HG02571 (cell line): ENCODE measurements at regions not wholly inside any gene's neighbourhood (a gene's known extent, or its start where the extent isn't known, plus 50 kb on each side); places are given as distances from the start of the nearest gene placed in this dataset.
"Not testable (repeated sequence)": the region's sequence is repeated elsewhere in the genome, so short reads cannot be mapped to it uniquely, and the experiment has no call there.

ENCODE experiments used
- ATAC-seq: cut with Tn5 transposase; IDR thresholded peaks from one replicate; pipeline ENCODE4 v1.9.1; 2021; ENCODE audit warnings: mild to moderate bottlenecking, moderate library complexity; ENCODE audit not compliant: unreplicated experiment

- no peak for ATAC-seq
These were observed 223.6 kb downstream of the GATA3 start for GRCh38 chr10:8278099-8278498.

- no peak for ATAC-seq
These were observed 225.1 kb downstream of the GATA3 start for GRCh38 chr10:8279598-8279997.

- ATAC-seq, result no peak
These were observed 226.5 kb downstream of the GATA3 start for GRCh38 chr10:8280946-8281345.

- no peak for ATAC-seq
These were observed 227.9 kb downstream of the GATA3 start for GRCh38 chr10:8282340-8282739.

GRCh38 chr10:8283166-8283905, 228.8 kb downstream of the GATA3 start:
- ATAC-seq, result no peak

GRCh38 chr10:8283986-8284385, 229.5 kb downstream of the GATA3 start:
- ATAC-seq, result no peak

- ATAC-seq, result not testable (repeated sequence)
These were observed 231.5 kb downstream of the GATA3 start for GRCh38 chr10:8285970-8286369.

GRCh38 chr10:8288600-8288999, 234.1 kb downstream of the GATA3 start:
- ATAC-seq, result no peak

- ATAC-seq, result no peak
These were observed 234.9 kb downstream of the GATA3 start for GRCh38 chr10:8289186-8289924.

- ATAC-seq, result no peak
These were observed 240.3 kb downstream of the GATA3 start for GRCh38 chr10:8294779-8295178.

- no peak for ATAC-seq
These were observed 240.8 kb downstream of the GATA3 start for GRCh38 chr10:8295311-8295710.

- ATAC-seq, result no peak
These were observed 241.7 kb downstream of the GATA3 start for GRCh38 chr10:8296090-8296733.

- no peak for ATAC-seq
These were observed 242.2 kb downstream of the GATA3 start for GRCh38 chr10:8296734-8297101.

GRCh38 chr10:8297107-8297506, 242.6 kb downstream of the GATA3 start:
- ATAC-seq, result no peak

- no peak for ATAC-seq
These were observed 243.5 kb downstream of the GATA3 start for GRCh38 chr10:8297959-8298358.

- ATAC-seq, result no peak
These were observed 244.5 kb downstream of the GATA3 start for GRCh38 chr10:8298896-8299570.

GRCh38 chr10:8300925-8301324, 246.4 kb downstream of the GATA3 start:
- no peak for ATAC-seq

- no peak for ATAC-seq
These were observed 246.8 kb downstream of the GATA3 start for GRCh38 chr10:8301333-8301732.

GRCh38 chr10:8301831-8302230, 247.3 kb downstream of the GATA3 start:
- ATAC-seq, result no peak

- ATAC-seq, result no peak
These were observed 248.1 kb downstream of the GATA3 start for GRCh38 chr10:8302565-8302964.

GRCh38 chr10:8304861-8305260, 250.4 kb downstream of the GATA3 start:
- ATAC-seq, result no peak
